HCT116 (cell line): ENCODE measurements at regions not wholly inside any gene's neighbourhood (a gene's known extent, or its start where the extent isn't known, plus 50 kb on each side); places are given as distances from the start of the nearest gene placed in this dataset.
"Not testable (repeated sequence)": the region's sequence is repeated elsewhere in the genome, so short reads cannot be mapped to it uniquely, and the experiment has no call there.

ENCODE experiments used
- ATAC-seq: fragments of 200-7000 bp; cut with Tn5 transposase; 2 replicates; pipeline ENCODE4 v1.9.1; 2020; ENCODE audit warnings: mild to moderate bottlenecking, moderate library complexity
- BruUV-seq: library from RNA; stranded (reverse); fragments of 400-500 nt; replicated peaks from 2 replicates; lab custom pipeline; 2021; lab: Mats Ljungman, UMichigan
- CTCF ChIA-PET: fragments of 300-600 bp; sonication (Branson Sonifier 250); formaldehyde crosslinking; loops from one replicate; lab custom pipeline; 2021; ENCODE audit warnings: antibody characterized with exemption; lab: Charles Lee
- POLR2A ChIA-PET: fragments of 300-600, 350-600 bp; sonication (Branson Sonifier 250); formaldehyde crosslinking; loops from one replicate; lab custom pipeline; 2021; ENCODE audit warnings: antibody characterized with exemption; lab: Charles Lee
- RAD21 ChIA-PET, 2 experiments: fragments of 300-600 bp; sonication (Branson Sonifier 250); formaldehyde crosslinking; loops; one replicate each; lab custom pipeline; 2023; ENCODE audit warnings: low total read pairs in 2 of 2; ENCODE audit not compliant: uncharacterized antibody in 2 of 2, unreplicated experiment in 2 of 2, low non-redundant PET in 1 of 2; lab: Charles Lee
- DNase-seq: peaks from one replicate; pipeline ENCODE4 v3.0.0-alpha.2; 2010; ENCODE audit warnings: low read depth, low spot score
- H2AFZ ChIP-seq: fragments of 200-600 bp; shearing (Covaris generic), sonication (generic); 2 replicates; pipeline ENCODE4 v1.6.1; 2017; ENCODE audit warnings: low read depth, mixed run types, mixed read lengths, antibody characterized with exemption, low read length; ENCODE audit not compliant: poor library complexity, severe bottlenecking
- H3K27ac ChIP-seq: 2 replicates; pipeline ENCODE4 v1.5.1; 2012; ENCODE audit warnings: low read depth, low read length
- H3K27me3 ChIP-seq: fragments of 200-600 bp; sonication (generic); 2 replicates; pipeline ENCODE4 v1.6.1; 2016; ENCODE audit warnings: mixed run types, low read length, mixed read lengths; ENCODE audit not compliant: insufficient read depth
- H3K36me3 ChIP-seq, 2 experiments: fragments of 200-500 bp in 1 of 2; fragments of 200-600 bp in 1 of 2; sonication (Bioruptor generic) in 1 of 2; sonication (generic) in 1 of 2; 2 replicates each; pipeline versions ENCODE4 v1.5.1 to v1.6.1; 2014 to 2016; ENCODE audit warnings: low read length in 2 of 2, inconsistent platforms in 1 of 2, mixed read lengths in 1 of 2, mixed run types in 1 of 2; ENCODE audit not compliant: insufficient read depth in 2 of 2, control insufficient read depth in 1 of 2
- H3K4me1 ChIP-seq, 2 experiments: fragments of 200-600 bp in 1 of 2; sonication (generic) in 1 of 2; 2 replicates each; pipeline versions ENCODE4 v1.5.1 to v1.6.1; 2012 to 2017; ENCODE audit warnings: low read length in 2 of 2, inconsistent platforms in 1 of 2, mild to moderate bottlenecking in 1 of 2, mixed read lengths in 1 of 2, mixed run types in 1 of 2, moderate library complexity in 1 of 2; ENCODE audit not compliant: insufficient read depth in 2 of 2, control insufficient read depth in 1 of 2
- H3K4me2 ChIP-seq: fragments of 200-600 bp; sonication (generic); 2 replicates; pipeline ENCODE4 v1.6.1; 2017; ENCODE audit warnings: mixed run types, low read length, mixed read lengths
- H3K4me3 ChIP-seq, 2 experiments: fragments of 200-600 bp in 1 of 2; sonication (generic) in 1 of 2; replicated peaks in 1 of 2; 2 replicates each; pipeline ENCODE4 v1.5.1; 2011 to 2016; ENCODE audit warnings: low read length in 2 of 2, control low read depth in 1 of 2, low read depth in 1 of 2, mild to moderate bottlenecking in 1 of 2, mixed read lengths in 1 of 2, mixed run types in 1 of 2
- H3K79me2 ChIP-seq: fragments of 200-600 bp; sonication (generic); 2 replicates; pipeline ENCODE4 v1.6.1; 2017; ENCODE audit warnings: mild to moderate bottlenecking, mixed run types, low read length, moderate library complexity, mixed read lengths; ENCODE audit not compliant: insufficient read depth
- H3K9ac ChIP-seq: fragments of 200-600 bp; sonication (generic); 2 replicates; pipeline ENCODE4 v1.6.1; 2016; ENCODE audit warnings: low read length, mixed read lengths
- H3K9me2 ChIP-seq: fragments of 200-600 bp; sonication (generic), shearing (Covaris generic); 2 replicates; pipeline ENCODE4 v1.6.1; 2017; ENCODE audit warnings: mixed run types, mild to moderate bottlenecking, moderate library complexity; ENCODE audit not compliant: insufficient read depth
- H3K9me3 ChIP-seq, 2 experiments: fragments of 200-500 bp in 1 of 2; fragments of 200-600 bp in 1 of 2; sonication (Bioruptor generic) in 1 of 2; sonication (generic) in 1 of 2; 2 replicates each; pipeline ENCODE4 v1.6.1; 2014 to 2017; ENCODE audit warnings: low read length in 2 of 2, mixed read lengths in 2 of 2, inconsistent platforms in 1 of 2, low read depth in 1 of 2, mild to moderate bottlenecking in 1 of 2, mixed run types in 1 of 2, moderate library complexity in 1 of 2; ENCODE audit not compliant: control insufficient read depth in 1 of 2, insufficient read depth in 1 of 2
- H4K20me1 ChIP-seq: fragments of 200-600 bp; sonication (generic), shearing (Covaris generic); 2 replicates; pipeline ENCODE4 v1.6.1; 2017; ENCODE audit warnings: mixed run types, mild to moderate bottlenecking, moderate library complexity; ENCODE audit not compliant: insufficient read depth
- CTCF ChIP-seq, 3 experiments: fragments of 200-600 bp in 1 of 3; sonication (generic) in 1 of 3; IDR thresholded peaks in 2 of 3; conservative IDR thresholded peaks in 1 of 3; 2 replicates each; pipeline ENCODE4 v1.5.1; 2012 to 2017; ENCODE audit warnings: low read depth in 2 of 3, low read length in 2 of 3, antibody characterized with exemption in 1 of 3, borderline replicate concordance in 1 of 3, control low read depth in 1 of 3, mild to moderate bottlenecking in 1 of 3, mixed read lengths in 1 of 3, mixed run types in 1 of 3, moderate library complexity in 1 of 3; ENCODE audit not compliant: insufficient read depth in 1 of 3
- EZH2 ChIP-seq: fragments of 200-600 bp; sonication (generic); IDR thresholded peaks from 2 replicates; pipeline ENCODE4 v1.6.1; 2017; ENCODE audit warnings: antibody characterized with exemption, mixed run types
- EZH2phosphoT487 ChIP-seq: fragments of 200-600 bp; IDR thresholded peaks from 2 replicates; pipeline ENCODE4 v1.6.1; 2018; ENCODE audit warnings: antibody characterized with exemption, borderline replicate concordance
- SIN3A ChIP-seq: IDR thresholded peaks from 2 replicates; pipeline ENCODE4 v1.6.1; 2012; ENCODE audit warnings: low read depth
- TCF7L2 ChIP-seq: IDR thresholded peaks from 2 replicates; pipeline ENCODE4 v1.7.0; 2011; ENCODE audit warnings: borderline replicate concordance, inconsistent platforms; ENCODE audit not compliant: insufficient read depth, insufficient read length; ENCODE audit errors: extremely low read depth
- YY1 ChIP-seq: IDR thresholded peaks from 2 replicates; pipeline ENCODE4 v1.6.1; 2011; ENCODE audit warnings: low read length, low read depth, moderate library complexity, mild to moderate bottlenecking; ENCODE audit not compliant: insufficient replicate concordance; ENCODE audit errors: extremely low read depth
- ZFX ChIP-seq: fragments of 450-650 bp; IDR thresholded peaks from 2 replicates; pipeline ENCODE4 v1.6.1; 2017
- intact Hi-C: fragments of 100-400 bp; cut with micrococcal nuclease; formaldehyde crosslinking; loops from 2 replicates; pipeline ENCODE4 v1.10.0; 2022
- TF ChIP-seq, protein P1 (sequence below): IDR thresholded peaks from 2 replicates; pipeline ENCODE4 v1.6.1; 2012
- TF ChIP-seq, protein P2 (sequence below): IDR thresholded peaks from 2 replicates; pipeline ENCODE4 v1.6.1; 2012; ENCODE audit warnings: low read depth

GRCh38 chr11:92464822-92465221, 240.2 kb downstream of the FAT3 start:
- Histone ChIP-seq H3K4me1 (no peaks in the 10 kb centered on the region), H3K9me2 (no peaks in the 10 kb centered on the region), H3K27me3 (no peaks in the 10 kb centered on the region), H3K4me3 (no peak overlapping the region), H3K9me3 (peaks cover 3 to 6% of the 10 kb centered on the region in 2 experiments; a peak in 2 of 4 replicates), H3K79me2 (no peaks in the 10 kb centered on the region), H3K36me3 (no peaks in the 10 kb centered on the region), H3K4me2 (no peak overlapping the region), H3K9ac (no peak overlapping the region), H4K20me1 (no peaks in the 10 kb centered on the region), H2AFZ (no peak overlapping the region), H3K27ac (no peak overlapping the region)
- CTCF ChIA-PET, result no interaction called here
- ATAC-seq (no peak), DNase-seq (no peak)
- POLR2A ChIA-PET, result no interaction called here
- no peak for TF ChIP-seq ZFX
- no peak for TF ChIP-seq EZH2
- TF ChIP-seq EZH2phosphoT487, result no peak
- TF ChIP-seq CTCF (IDR thresholded peaks at IDR 0.05 in 2 of 3, conservative IDR thresholded peaks at IDR 0.05 in 1 of 3; ENCODE audit: borderline replicate concordance in 1 of 3, insufficient read depth in 1 of 3, low read depth in 2 of 3, low read length in 2 of 3), result no peak
- no peak for TF ChIP-seq YY1
- TF ChIP-seq, protein P1, sequence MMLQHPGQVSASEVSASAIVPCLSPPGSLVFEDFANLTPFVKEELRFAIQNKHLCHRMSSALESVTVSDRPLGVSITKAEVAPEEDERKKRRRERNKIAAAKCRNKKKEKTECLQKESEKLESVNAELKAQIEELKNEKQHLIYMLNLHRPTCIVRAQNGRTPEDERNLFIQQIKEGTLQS, result no peak
- TF ChIP-seq SIN3A, result no peak
- TF ChIP-seq TCF7L2, result no peak
- TF ChIP-seq, protein P2, sequence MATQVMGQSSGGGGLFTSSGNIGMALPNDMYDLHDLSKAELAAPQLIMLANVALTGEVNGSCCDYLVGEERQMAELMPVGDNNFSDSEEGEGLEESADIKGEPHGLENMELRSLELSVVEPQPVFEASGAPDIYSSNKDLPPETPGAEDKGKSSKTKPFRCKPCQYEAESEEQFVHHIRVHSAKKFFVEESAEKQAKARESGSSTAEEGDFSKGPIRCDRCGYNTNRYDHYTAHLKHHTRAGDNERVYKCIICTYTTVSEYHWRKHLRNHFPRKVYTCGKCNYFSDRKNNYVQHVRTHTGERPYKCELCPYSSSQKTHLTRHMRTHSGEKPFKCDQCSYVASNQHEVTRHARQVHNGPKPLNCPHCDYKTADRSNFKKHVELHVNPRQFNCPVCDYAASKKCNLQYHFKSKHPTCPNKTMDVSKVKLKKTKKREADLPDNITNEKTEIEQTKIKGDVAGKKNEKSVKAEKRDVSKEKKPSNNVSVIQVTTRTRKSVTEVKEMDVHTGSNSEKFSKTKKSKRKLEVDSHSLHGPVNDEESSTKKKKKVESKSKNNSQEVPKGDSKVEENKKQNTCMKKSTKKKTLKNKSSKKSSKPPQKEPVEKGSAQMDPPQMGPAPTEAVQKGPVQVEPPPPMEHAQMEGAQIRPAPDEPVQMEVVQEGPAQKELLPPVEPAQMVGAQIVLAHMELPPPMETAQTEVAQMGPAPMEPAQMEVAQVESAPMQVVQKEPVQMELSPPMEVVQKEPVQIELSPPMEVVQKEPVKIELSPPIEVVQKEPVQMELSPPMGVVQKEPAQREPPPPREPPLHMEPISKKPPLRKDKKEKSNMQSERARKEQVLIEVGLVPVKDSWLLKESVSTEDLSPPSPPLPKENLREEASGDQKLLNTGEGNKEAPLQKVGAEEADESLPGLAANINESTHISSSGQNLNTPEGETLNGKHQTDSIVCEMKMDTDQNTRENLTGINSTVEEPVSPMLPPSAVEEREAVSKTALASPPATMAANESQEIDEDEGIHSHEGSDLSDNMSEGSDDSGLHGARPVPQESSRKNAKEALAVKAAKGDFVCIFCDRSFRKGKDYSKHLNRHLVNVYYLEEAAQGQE, result no peak
- intact Hi-C loops, result no loop called here
- RAD21 ChIA-PET, result no interaction called here
- BruUV-seq, result no TSS peak

DNA sequence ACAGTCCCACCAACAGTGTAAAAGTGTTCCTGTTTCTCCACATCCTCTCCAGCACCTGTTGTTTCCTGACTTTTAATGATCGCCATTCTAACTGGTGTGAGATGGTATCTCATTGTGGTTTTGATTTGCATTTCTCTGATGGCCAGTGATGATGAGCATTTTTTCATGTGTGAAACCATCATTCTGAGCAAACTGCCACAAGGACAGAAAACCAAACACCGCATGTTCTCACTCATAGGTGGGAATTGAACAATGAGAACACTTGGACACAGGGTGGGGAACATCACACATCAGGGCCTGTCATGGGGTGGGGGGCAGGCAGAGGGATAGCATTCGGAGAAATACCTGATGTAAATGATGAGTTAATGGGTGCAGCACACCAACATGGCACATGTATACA, 240.8 kb downstream of the FAT3 start:
- intact Hi-C loops, BruUV-seq, RAD21 ChIA-PET, ATAC-seq, H3K4me2 ChIP-seq, H3K9me2 ChIP-seq, H3K9ac ChIP-seq, H3K27ac ChIP-seq, H4K20me1 ChIP-seq, H2AFZ ChIP-seq, H3K9me3 ChIP-seq, H3K4me1 ChIP-seq, POLR2A ChIA-PET, DNase-seq, H3K4me3 ChIP-seq, H3K79me2 ChIP-seq, H3K36me3 ChIP-seq, H3K27me3 ChIP-seq, CTCF ChIA-PET: not testable (repeated sequence)
